ENCODE measurements at regions not wholly inside any gene's neighbourhood (a gene's known extent, or its start where the extent isn't known, plus 50 kb on each side); places are given as distances from the start of the nearest gene placed in this dataset.

GRCh38 chr3:117304681-117305080 lies 595.1 kb downstream of the TUSC7 start:
- no peak for DNase-seq (ENCODE audit: low spot score)
- TF ChIP-seq CTCF (IDR thresholded peaks at IDR 0.05; ENCODE audit: extremely low read depth, missing control alignments): no peak

- TF ChIP-seq CTCF (IDR thresholded peaks at IDR 0.05; ENCODE audit: extremely low read depth, missing control alignments): no peak
- DNase-seq (ENCODE audit: low spot score): no peak
These were observed 596.1 kb downstream of the TUSC7 start for GRCh38 chr3:117305681-117306080.

- DNase-seq (ENCODE audit: low spot score): no peak
- no peak for TF ChIP-seq CTCF (IDR thresholded peaks at IDR 0.05; ENCODE audit: extremely low read depth, missing control alignments)
These were observed 596.7 kb downstream of the TUSC7 start for GRCh38 chr3:117306299-117306698.

- TF ChIP-seq CTCF (IDR thresholded peaks at IDR 0.05; ENCODE audit: extremely low read depth, missing control alignments): no peak
- no peak for DNase-seq (ENCODE audit: low spot score)
These were observed 598.8 kb downstream of the TUSC7 start for GRCh38 chr3:117308353-117308752.

- DNase-seq (ENCODE audit: low spot score): no peak
These were observed 599.2 kb downstream of the TUSC7 start for GRCh38 chr3:117308756-117309155.

GRCh38 chr3:117310536-117310935 lies 601.0 kb downstream of the TUSC7 start:
- TF ChIP-seq CTCF (IDR thresholded peaks at IDR 0.05; ENCODE audit: extremely low read depth, missing control alignments): no peak
- no peak for DNase-seq (ENCODE audit: low spot score)

More at GRCh38 chr3:117308756-117309155, 599.2 kb downstream of the TUSC7 start:
- no peak for TF ChIP-seq CTCF (IDR thresholded peaks at IDR 0.05; ENCODE audit: extremely low read depth, missing control alignments)

GRCh38 chr3:117314441-117315150 lies 605.0 kb downstream of the TUSC7 start:
- no peak for TF ChIP-seq CTCF (IDR thresholded peaks at IDR 0.05; ENCODE audit: extremely low read depth, missing control alignments)
- DNase-seq (ENCODE audit: low spot score): no peak

All from GM20000 (cell line).